ENCODE measurements at regions not wholly inside any gene's neighbourhood (a gene's known extent, or its start where the extent isn't known, plus 50 kb on each side); places are given as distances from the start of the nearest gene placed in this dataset.

- TF ChIP-seq, protein P1, sequence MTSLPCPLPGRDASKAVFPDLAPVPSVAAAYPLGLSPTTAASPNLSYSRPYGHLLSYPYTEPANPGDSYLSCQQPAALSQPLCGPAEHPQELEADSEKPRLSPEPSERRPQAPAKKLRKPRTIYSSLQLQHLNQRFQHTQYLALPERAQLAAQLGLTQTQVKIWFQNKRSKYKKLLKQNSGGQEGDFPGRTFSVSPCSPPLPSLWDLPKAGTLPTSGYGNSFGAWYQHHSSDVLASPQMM (CRISPR knock-in tag; IDR thresholded peaks at IDR 0.05): no peak
- TF ChIP-seq U2AF2 (optimal IDR thresholded peaks at IDR 0.05; ENCODE audit: low read depth, low read length) (no peak), ZC3H8 (IDR thresholded peaks at IDR 0.05) (no peak), NFRKB (IDR thresholded peaks at IDR 0.05; ENCODE audit: low read depth) (no peak), BCOR (IDR thresholded peaks at IDR 0.05) (peak; percentile 47; the same call in 1 of the 2 replicates), ZNF24 (IDR thresholded peaks at IDR 0.05) (no peak), MCM2 (IDR thresholded peaks at IDR 0.05; ENCODE audit: low read depth) (no peak), CUX1 (CRISPR knock-in tag; IDR thresholded peaks at IDR 0.05) (no peak), NCOA1 (IDR thresholded peaks at IDR 0.05; ENCODE audit: low read depth) (no peak), ZNF140 (CRISPR knock-in tag; IDR thresholded peaks at IDR 0.05) (no peak), JUNB (CRISPR knock-in tag; conservative IDR thresholded peaks at IDR 0.05) (no peak), THRB (CRISPR knock-in tag; conservative IDR thresholded peaks at IDR 0.05) (peak; percentile 96), ZNF717 (CRISPR knock-in tag; IDR thresholded peaks at IDR 0.05) (no peak), TCF7L2 (IDR thresholded peaks at IDR 0.05; ENCODE audit: low read depth, low read length) (no peak), MIER1 (IDR thresholded peaks at IDR 0.05; ENCODE audit: low read depth) (peak; percentile 44; the same call in 1 of the 2 replicates), SRSF3 (IDR thresholded peaks at IDR 0.05; ENCODE audit: insufficient read depth, low read length) (no peak), POLR2B (IDR thresholded peaks at IDR 0.05; ENCODE audit: low read depth, partially characterized antibody) (no peak), ZFPM2 (CRISPR knock-in tag; IDR thresholded peaks at IDR 0.05) (no peak), NFIC (IDR thresholded peaks at IDR 0.05) (no peak), NUFIP1 (IDR thresholded peaks at IDR 0.05; ENCODE audit: partially characterized antibody) (no peak)
- TF ChIP-seq, protein P2, sequence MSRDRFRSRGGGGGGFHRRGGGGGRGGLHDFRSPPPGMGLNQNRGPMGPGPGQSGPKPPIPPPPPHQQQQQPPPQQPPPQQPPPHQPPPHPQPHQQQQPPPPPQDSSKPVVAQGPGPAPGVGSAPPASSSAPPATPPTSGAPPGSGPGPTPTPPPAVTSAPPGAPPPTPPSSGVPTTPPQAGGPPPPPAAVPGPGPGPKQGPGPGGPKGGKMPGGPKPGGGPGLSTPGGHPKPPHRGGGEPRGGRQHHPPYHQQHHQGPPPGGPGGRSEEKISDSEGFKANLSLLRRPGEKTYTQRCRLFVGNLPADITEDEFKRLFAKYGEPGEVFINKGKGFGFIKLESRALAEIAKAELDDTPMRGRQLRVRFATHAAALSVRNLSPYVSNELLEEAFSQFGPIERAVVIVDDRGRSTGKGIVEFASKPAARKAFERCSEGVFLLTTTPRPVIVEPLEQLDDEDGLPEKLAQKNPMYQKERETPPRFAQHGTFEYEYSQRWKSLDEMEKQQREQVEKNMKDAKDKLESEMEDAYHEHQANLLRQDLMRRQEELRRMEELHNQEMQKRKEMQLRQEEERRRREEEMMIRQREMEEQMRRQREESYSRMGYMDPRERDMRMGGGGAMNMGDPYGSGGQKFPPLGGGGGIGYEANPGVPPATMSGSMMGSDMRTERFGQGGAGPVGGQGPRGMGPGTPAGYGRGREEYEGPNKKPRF (IDR thresholded peaks at IDR 0.05; ENCODE audit: low read depth, low read length): no peak
These were observed 60.6 kb upstream of the MSMB start (continued) for GRCh38 chr10:46106410-46107255.

Data from K562 (cell line).